GM18498 (cell line): ENCODE measurements at regions not wholly inside any gene's neighbourhood (a gene's known extent, or its start where the extent isn't known, plus 50 kb on each side); places are given as distances from the start of the nearest gene placed in this dataset.

Experiments used
- ATAC-seq: cut with Tn5 transposase; IDR thresholded peaks from one replicate; pipeline ENCODE4 v1.9.1; 2021; ENCODE audit warnings: mild to moderate bottlenecking, moderate library complexity; ENCODE audit not compliant: unreplicated experiment

DNA sequence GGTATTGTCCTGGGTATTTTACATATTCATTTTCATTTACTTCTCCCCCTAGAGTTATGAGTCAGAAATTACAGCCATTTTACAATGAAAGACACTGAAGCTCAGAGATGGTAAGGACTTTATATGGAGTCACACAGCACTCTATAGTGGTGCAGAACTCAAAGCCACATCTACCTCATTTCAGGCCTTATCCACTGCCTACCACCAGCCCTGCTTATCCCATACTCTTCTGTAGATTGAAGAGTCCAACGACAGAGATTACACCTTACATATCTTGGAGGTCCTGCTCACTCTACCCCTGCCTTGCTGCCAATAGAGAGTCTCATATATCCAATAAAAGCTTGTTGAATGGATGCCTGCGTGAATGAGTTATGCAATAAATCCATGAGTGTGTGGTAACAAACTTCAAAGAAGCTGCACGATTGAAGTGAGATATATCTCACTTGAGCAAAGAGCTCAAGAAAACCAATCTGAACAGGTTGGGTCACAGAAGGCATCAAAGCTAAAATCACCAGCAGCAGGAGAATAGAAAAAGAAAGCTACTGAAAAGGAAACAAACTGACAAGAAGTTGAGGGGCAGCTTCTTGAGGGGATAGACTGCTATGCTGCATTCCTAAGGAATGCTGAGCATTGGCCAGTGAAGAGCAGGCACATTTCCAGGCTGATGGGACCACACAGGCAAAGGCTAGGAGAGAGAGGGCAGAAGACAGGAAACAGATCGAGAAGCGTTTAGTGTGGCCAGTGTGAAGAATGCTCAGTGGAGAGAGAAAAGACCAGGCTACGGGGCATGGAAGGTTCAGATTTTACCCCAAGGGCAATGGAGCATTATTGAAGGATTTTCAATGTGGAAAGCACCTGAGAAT is 585.6 kb downstream of the DHX35 start:
- ATAC-seq, result no peak

DNA sequence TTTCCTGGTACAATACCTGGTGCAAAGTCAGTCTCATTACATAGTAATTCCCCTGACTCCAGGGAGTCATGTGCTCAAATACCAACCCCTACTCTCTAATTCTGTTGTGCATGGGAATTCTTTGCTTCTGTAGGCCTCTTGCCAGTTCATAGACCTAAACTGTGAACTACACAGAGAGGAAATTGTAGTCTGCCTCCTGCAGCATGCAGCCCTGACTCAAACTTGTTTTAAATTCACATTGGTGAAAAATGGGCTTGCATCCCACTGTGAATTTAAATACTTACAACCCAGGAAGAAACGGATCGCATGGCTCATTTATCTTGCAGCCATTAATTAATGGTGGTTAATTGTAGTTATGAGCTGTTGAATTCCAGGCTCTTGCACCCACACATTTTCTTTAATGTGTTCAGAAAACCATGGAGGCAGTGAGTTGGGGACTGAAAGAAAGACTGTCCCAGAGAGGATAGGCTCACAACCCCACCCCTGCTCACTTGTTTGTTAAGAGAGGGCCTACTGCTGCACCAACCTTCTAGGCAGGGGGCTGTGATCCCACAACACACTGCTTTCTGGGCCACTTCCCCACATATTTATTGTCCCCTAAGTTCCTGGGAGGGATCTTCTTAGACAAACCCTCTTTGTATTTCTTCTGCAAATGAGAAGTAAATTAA is 579.1 kb downstream of the DHX35 start:
- ATAC-seq, result no peak

DNA sequence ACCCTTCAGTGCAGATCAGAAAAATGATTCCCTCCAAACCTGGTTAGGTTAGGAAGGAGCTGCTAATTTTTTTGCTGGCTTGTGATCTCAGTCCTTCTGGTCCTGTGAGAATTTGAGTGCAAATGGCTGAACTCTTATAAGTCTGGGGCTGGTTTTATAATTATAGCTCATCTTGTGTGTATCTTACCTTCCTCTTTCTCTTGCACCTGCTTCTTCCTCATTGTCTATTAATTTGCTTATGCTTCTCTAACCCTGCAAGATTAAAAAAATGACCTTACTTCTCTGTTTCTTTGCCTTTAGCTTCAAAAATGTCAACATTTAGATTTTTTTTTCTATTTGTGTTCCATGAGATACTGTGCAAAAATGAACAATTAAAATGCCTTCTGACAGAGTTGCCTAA is 576.2 kb downstream of the DHX35 start:
- ATAC-seq, result no peak

DNA sequence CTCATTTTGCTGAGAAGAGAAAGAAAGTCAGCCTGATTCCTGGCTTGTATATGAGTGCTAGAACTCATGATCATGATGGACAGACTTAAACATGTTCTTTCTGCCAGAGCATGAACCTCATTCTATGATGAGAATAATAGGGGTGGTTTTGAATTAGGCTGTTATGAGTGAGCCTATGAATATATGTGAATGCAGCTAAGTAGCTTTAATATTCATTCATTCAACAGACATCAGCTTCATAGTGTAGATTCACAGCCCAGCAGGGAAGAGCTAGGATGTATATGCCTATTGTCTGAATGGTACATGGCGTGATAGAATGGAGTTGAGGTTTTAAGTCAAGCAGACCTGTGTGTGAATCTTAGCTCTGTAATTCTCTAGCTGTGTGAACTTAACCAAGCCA is 573.2 kb downstream of the DHX35 start:
- ATAC-seq, result no peak

DNA sequence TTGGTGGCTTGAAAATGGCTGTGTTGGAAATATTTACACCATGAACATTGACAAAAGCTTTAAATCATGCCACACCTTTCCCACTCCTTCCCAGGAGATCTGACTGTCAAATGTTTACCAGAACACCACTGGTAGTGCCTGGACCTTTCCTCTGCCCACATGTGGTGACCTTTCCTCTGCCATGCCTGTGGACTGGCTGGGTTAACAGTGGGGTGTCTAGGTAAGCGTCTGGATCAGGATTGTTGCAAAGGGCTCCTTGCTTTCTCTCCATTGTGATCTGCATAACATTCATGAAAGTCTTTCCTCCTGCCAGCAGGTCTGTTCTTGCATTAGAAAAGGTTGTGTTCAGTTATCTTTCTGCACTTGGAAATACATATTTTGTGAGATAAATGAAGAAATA is 572.7 kb downstream of the DHX35 start:
- ATAC-seq, result no peak

DNA sequence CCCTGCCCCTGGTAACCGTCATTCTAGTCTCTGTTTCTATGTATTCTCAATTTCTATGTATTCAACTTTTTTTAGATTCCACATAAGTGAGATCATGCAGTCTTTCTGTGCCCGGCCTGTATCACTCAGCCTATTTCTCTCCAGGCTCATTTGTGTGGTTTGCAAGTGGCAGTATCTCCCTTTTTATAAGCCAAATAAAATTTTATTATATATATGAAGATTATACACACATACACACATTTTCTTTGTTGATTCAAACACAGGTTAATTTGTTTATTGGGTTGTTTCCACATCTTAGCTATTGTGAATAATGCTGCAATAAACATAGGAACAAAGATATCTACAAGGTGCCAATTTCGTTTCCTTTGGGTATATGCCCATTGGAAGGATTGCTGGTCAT is 571.7 kb downstream of the DHX35 start:
- ATAC-seq, result no peak

DNA sequence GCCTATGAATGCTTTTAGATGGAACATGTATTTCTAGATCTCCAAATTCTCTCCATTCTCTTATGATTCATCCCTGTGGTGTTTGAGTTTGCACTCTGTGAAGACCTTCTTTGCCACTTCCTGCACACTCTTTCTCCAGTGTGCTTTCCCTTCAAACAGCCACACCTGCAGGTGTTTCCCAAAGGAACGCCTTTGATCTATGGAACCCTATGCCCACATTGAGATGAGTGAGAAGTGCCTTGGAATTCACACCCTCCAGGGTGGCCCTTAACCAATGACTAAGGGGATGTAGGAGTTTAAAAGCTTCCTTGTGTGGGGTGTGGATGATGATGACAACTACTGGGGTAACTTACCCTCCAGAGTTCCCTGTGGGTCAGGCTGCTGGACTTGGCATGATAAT is 570.1 kb downstream of the DHX35 start:
- no peak for ATAC-seq

DNA sequence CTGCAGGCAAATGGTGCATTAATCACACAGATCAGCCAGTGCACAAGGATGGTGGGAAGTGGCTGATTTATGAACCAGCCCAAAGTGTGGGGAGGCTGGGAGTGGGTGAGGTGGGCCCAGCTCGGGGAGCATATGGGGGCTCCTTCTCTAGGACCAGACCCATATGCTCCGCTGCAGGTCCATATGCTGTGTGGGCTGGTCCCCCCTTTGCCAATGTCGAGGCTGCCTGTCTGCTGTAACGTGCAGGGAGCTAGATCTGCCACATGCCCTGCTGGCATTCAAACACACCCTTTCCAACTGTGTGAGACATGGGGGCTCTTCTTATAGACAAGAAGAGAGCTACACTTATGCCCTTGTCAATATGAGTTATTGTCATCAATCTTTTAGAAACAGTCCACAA is 566.3 kb downstream of the DHX35 start:
- ATAC-seq, result no peak

DNA sequence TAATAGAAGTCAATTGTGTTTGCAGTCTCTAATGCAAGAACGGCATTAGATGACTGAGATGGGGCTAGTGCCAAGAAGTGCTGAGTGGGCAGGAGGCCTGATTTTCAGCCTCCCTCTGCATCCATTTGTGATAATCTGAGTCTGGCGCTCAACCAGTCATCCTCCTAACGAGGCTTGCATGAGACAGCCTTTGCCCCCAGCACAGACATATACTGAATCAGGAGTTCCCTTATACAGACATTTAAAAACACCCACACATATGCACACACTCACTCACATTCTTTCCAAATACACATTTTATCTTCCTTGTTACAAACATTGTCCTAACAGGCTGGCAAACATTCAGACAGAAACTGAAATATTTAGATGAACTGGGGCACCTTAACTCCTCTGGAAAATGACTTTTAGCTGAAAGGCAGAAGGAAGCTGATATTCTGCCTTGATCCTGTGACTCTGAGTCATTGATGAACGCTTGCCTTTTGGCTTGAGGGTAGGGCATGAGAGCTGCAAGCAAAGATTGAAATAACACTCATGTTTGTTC is 562.3 kb downstream of the DHX35 start:
- ATAC-seq, result no peak

DNA sequence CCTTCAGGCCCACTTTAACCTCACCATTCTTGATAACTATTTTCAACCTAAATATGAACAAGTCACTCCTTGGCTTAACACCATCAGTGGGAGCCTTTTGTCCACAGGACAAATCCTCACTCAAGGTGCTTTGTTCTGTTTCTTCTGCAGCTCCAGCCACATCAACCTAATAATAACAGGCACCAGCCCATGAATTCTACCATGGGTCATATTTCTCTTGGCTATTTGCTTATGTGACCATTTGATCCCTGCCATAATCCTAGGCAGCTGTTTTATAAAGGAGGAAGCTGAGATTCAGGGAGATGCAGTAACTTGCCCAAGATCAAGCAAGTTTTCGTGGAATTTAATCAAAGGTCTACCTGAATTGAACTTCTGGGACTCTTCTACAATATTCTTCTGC is 561.3 kb downstream of the DHX35 start:
- no peak for ATAC-seq

DNA sequence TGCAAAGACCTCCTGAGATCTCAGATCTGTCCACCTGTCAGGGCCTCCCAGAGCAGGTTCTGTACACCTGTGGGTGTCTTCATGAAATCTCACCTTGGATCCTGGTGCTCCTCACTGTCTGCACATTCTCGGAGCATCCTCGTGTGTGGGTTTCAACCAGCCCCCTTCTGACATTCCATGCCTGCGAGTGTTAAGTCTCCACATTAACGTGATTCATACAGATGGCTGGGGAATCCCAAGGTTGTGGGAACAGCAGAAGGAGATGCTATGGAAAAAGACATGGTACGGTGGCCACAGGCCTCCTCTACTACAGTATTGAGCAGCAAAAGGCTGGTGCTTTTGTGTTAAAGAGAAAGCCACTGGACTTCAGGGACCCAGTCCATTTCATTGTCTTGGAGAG is 556.5 kb downstream of the DHX35 start:
- ATAC-seq, result no peak

DNA sequence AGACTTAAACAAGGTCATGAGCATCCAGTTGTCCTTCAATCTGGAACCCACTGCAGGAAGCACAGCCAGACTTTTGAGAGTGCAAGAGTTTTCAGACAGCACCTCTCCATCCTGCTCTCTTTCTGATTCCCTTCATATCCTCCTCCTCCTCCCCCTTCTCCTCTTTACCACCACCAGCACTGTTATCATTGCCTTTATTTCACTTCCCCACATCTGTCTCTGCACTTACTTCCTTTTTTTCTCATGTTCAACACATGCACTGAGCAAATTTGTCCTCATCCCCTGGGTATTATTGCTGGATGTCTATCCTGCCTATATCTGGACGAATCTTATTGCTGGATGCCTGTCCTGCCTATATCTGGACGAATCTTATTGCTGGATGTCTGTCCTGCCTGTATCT is 554.8 kb downstream of the DHX35 start:
- ATAC-seq, result no peak

DNA sequence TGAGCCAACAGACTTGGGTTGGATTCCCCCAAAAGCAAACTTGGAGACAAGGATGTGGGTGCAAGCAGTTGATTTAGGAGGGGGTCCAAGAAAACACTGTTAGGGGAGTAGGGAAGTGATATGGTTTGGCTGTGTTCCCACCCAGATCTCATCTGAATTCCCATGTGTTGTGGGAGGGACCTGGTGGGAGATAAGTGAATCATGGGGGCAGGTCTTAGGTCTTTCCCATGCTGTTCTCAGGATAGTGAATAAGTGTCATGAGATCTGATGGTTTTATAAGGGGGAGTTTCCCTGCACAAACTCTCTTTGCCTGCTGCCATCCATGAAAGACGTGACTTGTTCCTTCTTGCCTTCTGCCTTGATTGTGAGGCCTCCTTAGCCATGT is 542.6 kb downstream of the DHX35 start:
- ATAC-seq, result no peak

DNA sequence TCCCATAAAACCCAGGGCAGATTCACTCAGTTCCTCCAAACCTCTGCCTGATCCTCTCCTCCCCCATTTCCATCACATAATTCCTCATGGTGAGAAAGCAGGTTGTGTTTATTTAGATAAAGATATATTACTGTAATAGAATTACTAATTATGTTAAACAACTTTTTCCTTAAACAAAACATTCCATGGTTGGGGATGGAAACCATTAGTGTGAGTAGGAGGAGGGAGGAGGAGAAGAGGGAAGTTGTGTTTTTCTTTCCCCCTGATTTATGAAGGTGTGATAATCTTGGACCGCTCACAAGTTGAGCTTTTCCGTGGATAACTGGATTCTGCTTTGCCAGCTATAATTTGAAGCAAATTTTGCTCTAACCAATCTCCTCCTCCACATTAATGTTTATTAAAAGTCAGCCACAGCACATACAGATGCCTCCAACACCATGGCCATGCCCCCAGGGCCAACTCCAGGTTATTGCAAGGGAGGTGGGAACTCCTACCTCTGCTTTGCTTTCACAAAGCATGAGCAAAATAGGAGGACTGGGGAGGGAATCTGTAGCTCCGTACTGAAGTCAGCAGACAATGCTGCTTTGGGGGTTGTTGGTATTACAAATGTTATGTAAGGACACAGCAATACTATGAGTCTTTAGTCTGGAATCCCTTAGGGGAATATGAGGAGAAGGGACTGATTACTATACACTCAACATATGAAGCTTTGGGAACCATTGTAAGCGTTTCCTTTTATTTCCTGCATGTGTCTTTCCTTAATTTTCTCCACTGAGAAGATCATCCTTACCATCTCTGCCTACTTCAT is 542.0 kb downstream of the DHX35 start:
- no peak for ATAC-seq

DNA sequence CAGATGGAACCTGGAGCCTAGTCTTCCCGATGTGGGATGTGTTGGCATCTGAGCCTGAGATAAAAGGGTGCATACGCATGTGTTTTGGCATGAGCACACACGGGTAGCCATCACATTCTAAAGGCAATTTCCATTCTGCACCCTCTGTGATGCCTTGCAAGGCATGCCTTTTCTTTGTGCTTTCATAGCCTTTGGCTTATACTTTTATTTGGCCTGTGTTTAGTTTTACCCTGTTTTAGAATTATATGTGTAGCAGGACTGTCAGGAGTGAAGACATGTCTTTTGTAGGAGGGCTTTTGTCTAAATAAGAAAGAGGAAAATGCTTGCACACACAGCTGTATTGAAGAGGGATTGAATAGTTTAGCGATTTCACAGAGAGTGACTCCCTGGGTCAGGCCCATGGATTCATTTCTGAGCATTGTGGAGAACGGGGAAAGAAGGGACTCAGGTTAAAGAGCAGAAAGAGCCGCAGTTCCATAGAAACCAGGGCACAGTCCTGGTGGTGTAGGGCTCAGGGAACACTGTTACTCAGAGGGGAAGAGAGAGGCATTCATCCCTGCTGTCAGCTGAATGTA is 530.2 kb downstream of the DHX35 start:
- ATAC-seq, result no peak

DNA sequence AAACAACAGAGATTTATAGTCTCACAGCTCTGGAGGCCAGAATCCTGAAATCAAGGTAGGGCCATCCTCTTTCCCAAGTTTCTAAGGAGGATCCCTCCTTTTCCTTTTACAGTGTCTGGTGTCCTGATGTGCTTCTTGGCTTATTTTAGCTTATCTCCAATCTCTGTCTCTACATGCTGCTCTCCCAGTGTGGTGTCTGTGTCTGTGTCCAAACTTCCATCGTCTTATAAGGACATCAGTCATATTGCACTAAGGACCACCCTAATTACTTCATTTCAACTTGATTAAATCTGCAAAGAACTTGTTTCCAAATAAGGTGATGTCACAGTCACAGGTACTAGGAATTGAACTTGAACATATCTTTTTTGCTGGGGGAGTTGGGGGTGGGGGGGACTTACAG is 529.6 kb downstream of the DHX35 start:
- no peak for ATAC-seq

DNA sequence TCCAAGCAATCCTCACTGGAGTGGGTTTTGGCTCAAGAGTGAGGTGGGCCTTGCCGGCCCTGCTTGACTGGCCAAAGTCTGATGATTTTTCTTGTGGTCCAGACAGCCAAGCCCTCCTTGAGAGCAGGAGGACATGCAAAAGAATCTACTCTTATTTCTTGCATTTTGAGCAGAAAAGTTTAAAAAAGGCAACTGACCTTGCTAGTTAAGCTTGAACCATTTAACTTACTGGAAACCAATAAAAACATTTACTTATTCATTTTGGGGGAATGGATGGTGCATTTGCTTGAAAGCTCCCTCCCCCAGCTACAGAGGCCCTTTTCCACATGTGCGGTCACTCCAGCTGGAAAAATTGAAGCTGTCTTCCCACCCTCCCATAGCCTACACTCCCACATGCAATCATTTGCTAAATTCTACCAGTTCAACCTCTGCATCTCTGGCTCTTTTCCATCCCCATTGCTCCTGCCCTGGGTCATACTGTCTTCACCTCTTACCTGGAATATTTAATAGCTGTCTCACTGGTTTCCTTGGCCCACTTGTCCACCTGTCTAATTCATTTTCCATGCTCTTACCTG is 527.9 kb downstream of the DHX35 start:
- ATAC-seq, result no peak

DNA sequence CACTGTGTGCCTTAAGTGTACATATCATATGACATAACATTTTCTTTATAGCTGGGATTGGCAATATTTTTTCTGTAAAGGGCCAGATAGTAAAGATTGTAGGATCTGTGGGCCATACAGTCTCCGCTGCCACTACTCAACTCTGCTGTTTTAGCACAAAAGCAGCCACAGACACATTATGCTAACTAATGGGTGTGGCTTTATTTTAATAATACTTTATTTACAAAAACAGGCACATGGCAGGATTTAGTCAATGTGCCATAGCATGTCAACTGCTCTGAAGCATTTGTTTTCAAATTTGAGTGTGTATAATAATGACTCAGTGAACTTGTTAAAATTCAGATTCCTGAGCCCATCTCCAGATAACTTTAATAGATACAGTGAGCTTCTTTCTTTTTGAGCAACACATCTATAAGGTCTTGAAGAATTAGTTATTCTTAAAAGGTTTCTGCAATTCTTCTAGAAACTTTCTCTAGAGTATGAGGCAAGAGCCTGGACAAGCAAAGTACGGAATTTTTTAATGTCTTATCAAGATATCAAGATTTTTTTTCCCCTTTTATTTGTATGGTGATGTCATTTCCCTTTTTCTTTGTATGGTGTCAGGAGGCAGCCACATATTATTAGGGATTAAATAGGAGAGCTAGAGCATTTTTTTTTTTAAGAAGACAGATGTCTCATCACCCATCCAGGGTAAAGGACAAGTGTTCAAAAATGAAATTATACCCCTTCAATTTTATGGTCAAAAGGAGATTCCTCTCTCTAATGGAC is 518.3 kb downstream of the DHX35 start:
- ATAC-seq, result no peak

DNA sequence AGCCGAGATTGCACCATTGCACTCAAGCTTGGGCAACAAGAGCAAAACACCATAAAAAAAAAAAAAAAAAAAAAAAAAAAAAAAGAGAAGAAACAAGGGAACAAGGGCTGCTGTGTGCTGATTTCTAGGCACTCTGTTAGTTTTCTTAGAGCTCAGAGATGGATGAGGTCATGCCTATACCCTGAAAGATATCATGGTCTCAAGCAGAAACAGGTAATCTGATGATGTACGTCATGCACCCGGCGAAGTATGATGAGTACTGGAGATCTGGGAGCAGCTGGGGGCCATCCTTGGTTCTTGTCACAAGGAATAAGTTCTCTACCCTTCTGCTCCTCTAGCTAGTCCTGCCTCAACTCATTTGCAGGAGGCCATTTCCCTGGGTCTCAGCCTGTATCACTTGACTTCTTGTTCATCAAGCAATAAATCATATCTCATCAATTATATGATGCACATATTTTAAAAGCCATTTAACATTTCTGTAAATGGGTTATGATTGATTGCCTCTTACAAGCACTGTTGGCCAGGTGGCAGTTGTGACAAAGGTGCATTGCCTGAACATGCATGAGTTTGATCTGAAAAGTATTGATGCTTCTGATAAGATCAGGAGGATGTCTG is 517.2 kb downstream of the DHX35 start:
- ATAC-seq, result no peak

DNA sequence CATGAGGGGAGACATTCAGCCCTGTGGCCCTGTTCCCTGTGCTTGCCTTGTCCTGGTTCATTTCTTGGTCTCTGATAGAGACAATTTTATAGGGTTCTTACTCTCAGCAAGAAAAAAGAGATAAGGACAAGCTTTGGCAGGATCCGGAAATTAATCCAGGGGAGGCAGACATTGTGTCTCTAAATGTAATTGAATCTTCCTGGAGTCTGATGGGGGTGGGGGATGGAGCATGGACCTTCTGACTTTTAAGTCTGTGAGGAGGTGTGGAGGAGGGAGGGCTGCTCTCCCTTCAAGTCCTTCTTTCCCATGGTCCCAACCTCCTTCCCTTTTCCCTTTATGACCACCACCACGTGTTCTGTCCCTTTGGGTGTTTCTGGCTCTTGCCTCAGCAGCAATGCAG is 512.7 kb downstream of the DHX35 start:
- ATAC-seq, result no peak
